Activated CD4-positive, alpha-beta T cell treated with anti-CD3 and anti-CD28 coated beads, Interleukin-2, amount 50 U/mL, for 4 hours (primary cell): ENCODE measurements at regions not wholly inside any gene's neighbourhood (a gene's known extent, or its start where the extent isn't known, plus 50 kb on each side); places are given as distances from the start of the nearest gene placed in this dataset.
"Not testable (repeated sequence)": the region's sequence is repeated elsewhere in the genome, so short reads cannot be mapped to it uniquely, and the experiment has no call there.

ENCODE experiments used
- DNase-seq, 2 experiments: peaks; one replicate each; pipeline ENCODE4 v3.0.0-alpha.2; 2020

- DNase-seq: no peak
Measured at GRCh38 chr7:69515495-69516212, 82.6 kb upstream of the AUTS2 start.

GRCh38 chr7:69516238-69516820 is 81.9 kb upstream of the AUTS2 start:
- no peak for DNase-seq

GRCh38 chr7:69517985-69518704 is 80.1 kb upstream of the AUTS2 start:
- no peak for DNase-seq

- no peak for DNase-seq
Measured at GRCh38 chr7:69518705-69519077, 79.6 kb upstream of the AUTS2 start.

GRCh38 chr7:69526570-69526969 is 71.7 kb upstream of the AUTS2 start:
- no peak for DNase-seq

GRCh38 chr7:69527706-69528105 is 70.6 kb upstream of the AUTS2 start:
- no peak for DNase-seq

GRCh38 chr7:69531050-69531449 is 67.2 kb upstream of the AUTS2 start:
- no peak for DNase-seq

GRCh38 chr7:69534461-69535041 is 63.7 kb upstream of the AUTS2 start:
- no peak for DNase-seq

GRCh38 chr7:69537691-69538090 is 60.6 kb upstream of the AUTS2 start:
- DNase-seq: no peak

GRCh38 chr7:69539531-69539930 is 58.7 kb upstream of the AUTS2 start:
- DNase-seq: no peak

GRCh38 chr7:69540287-69540686 is 58.0 kb upstream of the AUTS2 start:
- DNase-seq: no peak

- not testable (repeated sequence) for DNase-seq
Measured at GRCh38 chr7:69541779-69542432, 56.4 kb upstream of the AUTS2 start.

GRCh38 chr7:69545175-69545574 is 53.1 kb upstream of the AUTS2 start:
- DNase-seq: no peak
